Testis (tissue), 2 donors: ENCODE measurements at regions not wholly inside any gene's neighbourhood (a gene's known extent, or its start where the extent isn't known, plus 50 kb on each side); places are given as distances from the start of the nearest gene placed in this dataset.

Source experiments
- POLR2A ChIP-seq: fragments of 450-650 bp; IDR thresholded peaks from one replicate; pipeline ENCODE4 v1.6.1; 2017; ENCODE audit warnings: antibody characterized with exemption, mild to moderate bottlenecking, moderate library complexity
- TF ChIP-seq, protein P1 (sequence below), 3 experiments: fragments of 450-650 bp in 2 of 3; fragments of 200-600 bp in 1 of 3; sonication (generic) in 1 of 3; IDR thresholded peaks; one replicate each; pipeline ENCODE4 v1.5.1; 2016 to 2019; ENCODE audit warnings: antibody characterized with exemption in 3 of 3, mild to moderate bottlenecking in 2 of 3, moderate library complexity in 1 of 3

DNA sequence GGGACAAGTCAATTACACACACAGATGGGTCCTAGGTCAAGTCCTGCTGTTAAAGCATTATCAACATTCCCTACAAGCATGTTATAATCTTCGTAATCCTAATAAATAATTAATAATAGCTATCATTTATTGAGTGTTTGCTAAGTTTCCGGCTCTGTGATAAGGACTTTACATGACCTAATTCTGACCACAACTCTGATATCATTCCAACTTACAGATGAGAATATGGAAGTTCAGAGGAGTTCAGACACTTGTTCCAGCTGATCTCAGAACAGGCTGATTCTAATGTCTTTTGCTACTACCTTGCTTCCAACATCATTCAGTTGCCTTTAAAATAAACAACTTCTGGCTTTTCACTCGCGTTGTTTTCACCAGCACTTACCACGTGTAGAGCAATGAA lies 770.1 kb upstream of the CXADR start:
- no peak for TF ChIP-seq POLR2A
- TF ChIP-seq, protein P1, sequence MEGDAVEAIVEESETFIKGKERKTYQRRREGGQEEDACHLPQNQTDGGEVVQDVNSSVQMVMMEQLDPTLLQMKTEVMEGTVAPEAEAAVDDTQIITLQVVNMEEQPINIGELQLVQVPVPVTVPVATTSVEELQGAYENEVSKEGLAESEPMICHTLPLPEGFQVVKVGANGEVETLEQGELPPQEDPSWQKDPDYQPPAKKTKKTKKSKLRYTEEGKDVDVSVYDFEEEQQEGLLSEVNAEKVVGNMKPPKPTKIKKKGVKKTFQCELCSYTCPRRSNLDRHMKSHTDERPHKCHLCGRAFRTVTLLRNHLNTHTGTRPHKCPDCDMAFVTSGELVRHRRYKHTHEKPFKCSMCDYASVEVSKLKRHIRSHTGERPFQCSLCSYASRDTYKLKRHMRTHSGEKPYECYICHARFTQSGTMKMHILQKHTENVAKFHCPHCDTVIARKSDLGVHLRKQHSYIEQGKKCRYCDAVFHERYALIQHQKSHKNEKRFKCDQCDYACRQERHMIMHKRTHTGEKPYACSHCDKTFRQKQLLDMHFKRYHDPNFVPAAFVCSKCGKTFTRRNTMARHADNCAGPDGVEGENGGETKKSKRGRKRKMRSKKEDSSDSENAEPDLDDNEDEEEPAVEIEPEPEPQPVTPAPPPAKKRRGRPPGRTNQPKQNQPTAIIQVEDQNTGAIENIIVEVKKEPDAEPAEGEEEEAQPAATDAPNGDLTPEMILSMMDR (IDR thresholded peaks at IDR 0.05): no peak
